GM21717 (cell line): ENCODE measurements at regions not wholly inside any gene's neighbourhood (a gene's known extent, or its start where the extent isn't known, plus 50 kb on each side); places are given as distances from the start of the nearest gene placed in this dataset.
"Not testable (repeated sequence)": the region's sequence is repeated elsewhere in the genome, so short reads cannot be mapped to it uniquely, and the experiment has no call there.

Source experiments
- ATAC-seq: cut with Tn5 transposase; IDR thresholded peaks from one replicate; pipeline ENCODE4 v1.9.1; 2021; ENCODE audit warnings: mild to moderate bottlenecking, moderate library complexity; ENCODE audit not compliant: unreplicated experiment

DNA sequence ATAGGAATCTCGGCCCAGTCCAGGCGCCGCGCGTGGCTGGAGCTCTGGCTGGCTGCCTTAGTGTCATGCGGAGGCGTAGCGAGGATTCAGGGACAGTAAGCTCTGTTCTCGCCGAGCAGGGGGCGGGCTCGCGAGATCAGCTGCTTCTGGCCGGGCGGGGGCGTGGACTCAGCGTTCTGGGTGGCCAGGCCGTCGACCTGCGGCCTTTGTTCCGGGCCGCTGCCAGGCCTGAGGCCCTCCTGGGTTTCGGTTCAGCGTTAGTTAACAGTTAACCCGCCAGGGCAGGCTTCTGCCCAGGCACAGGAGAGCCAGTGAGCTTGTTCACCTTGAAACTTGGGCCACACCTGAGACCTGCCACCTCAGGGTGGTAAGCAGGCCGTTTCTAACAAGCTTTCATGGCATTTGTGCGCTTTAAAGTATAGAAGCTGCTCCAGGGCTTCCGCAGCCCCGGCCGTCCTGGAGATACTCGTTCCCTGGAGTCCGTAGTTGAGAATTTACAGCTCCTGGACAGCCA, 332.2 kb upstream of the SGCG start:
- no peak for ATAC-seq

DNA sequence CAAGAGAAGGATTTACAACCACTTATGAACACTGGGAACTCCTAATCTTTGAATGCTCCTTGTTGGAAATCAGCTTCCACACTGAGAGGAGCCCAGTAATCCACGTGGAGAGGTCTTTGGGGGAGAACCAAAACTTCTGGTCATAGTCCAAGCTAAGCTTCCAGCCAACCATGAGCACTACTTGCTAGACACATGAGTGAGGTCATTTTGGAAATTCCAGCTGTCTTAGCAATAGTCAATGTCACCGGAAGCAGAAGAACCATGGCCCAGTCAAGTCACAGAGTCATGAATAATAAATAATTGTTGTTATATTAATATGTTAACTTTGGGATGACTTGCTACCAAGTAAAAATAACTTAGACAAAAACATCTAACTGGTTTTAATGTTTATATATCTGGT, 324.9 kb upstream of the SGCG start:
- no peak for ATAC-seq

DNA sequence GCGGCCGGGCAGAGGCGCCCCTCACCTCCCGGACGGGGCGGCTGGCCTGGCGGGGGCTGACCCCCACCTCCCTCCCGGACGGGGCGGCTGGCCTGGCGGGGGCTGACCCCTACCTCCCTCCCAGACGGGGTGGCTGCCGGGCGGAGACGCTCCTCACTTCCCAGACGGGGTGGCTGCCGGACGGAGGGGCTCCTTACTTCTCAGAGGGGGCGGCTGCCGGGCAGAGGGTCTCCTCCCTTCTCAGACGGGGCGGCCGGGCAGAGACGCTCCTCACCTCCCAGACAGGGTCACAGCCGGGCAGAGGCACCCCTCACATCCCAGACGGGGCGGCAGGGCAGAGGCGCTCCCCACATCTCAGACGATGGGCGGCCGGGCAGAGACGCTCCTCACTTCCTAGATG, 321.8 kb upstream of the SGCG start:
- not testable (repeated sequence) for ATAC-seq

DNA sequence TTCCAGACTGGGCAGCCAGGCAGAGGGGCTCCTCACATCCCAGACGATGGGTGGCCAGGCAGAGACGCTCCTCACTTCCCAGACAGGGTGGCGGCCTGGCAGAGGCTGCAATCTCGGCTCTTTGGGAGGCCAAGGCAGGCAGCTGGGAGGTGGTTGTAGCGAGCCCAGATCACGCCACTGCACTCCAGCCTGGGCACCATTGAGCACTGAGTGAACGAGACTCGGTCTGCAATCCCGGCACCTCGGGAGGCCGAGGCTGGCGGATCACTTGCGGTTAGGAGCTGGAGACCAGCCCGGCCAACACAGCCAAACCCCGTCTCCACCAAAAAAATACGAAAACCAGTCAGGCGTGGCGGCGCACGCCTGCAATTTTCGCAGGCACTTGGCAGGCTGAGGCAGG, 321.4 kb upstream of the SGCG start:
- not testable (repeated sequence) for ATAC-seq

DNA sequence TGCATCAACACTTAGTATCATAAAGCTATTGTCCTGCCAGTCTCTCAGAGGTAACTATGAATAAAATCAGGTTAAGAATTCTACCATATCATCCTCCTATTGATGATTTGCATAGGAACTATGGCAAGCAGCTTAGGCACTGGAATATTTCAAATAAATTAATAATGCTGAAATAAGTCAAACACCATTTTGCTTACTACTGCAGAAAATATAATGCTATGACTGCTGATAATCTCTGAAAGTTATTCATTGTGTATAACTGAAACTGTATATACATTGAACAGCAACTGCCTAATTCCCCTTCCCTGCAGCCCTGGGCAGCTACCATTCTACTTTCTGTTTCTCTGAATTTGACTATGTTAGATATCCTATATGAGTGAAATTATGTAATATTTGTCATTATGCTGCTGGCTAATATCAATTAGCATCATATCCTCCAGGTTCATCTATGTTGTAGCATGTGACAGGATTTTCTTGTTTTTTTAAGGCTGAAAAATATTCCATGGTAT, 318.8 kb upstream of the SGCG start:
- ATAC-seq: no peak

DNA sequence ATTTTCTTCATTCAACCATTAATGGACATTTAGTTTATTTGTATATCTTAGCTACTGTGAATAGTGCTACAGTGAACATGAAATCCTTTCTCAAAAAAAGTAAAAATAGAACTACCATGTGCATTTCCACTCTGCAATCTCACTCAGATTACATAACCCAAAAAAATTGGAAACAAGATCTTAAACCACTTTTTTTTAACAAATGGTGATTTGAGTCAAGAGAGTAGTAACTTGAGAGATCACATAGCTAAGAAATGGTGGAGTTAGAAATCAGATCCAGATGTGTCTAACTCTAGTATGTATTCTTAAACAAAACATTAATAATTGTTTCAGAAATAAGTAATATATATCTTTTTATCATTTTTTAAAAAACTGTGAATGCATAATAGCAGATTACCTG, 318.3 kb upstream of the SGCG start:
- no peak for ATAC-seq

DNA sequence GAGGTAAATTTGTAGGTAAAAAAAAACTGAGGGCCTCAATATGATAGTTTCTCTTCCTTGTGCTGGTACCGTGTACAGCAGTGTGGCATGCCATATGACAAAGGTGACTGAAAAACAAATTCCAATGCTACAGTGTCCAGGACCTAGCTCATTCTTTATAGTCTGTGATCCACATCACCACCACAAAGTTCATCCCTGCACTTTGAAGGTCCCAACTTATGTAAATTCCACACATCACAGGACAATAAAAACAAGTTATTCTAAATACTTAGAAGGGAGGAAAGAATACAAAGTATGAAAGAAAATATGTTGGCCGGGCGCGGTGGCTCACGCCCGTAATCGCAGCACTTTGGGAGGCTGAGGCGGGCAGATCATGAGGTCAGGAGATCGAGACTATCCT, 314.6 kb upstream of the SGCG start:
- no peak for ATAC-seq

DNA sequence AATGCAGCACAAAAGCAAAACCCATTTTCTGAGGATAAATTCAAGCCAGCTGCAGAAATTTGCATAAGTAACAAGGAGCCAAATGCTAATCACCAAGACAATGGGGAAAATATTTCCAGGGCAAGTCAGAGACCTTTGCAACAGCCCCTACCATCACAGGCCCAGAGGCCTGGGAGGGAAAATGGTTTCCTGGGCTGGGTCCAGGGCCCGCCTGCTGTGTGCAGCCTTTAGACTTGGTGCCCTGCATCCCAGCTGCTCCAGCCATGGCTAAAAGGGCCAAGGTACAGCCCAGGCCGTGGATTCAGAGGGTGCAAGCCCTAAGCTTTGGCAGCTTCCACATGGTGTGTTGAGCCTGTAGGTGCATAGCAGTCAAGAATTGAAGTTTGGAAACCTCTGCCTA, 309.5 kb upstream of the SGCG start:
- ATAC-seq: no peak

DNA sequence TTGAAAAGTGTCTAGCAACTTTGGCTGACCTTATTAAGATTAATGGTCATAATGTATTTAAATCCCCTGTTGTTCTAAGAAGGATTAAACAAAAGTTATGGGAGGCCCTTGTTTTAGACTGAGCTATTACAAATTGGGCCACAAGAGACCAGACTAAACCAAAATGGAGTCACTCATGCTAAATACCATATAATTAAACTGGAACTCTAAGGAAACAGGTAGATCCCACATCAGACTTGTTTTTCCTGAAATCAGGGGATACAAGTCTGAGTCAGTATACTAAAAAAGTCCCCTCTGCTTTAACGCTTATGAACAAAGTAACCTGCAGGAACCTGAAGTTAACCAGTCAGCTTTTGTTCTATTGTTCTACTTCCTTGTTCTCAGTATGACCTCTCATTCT, 305.9 kb upstream of the SGCG start:
- no peak for ATAC-seq

DNA sequence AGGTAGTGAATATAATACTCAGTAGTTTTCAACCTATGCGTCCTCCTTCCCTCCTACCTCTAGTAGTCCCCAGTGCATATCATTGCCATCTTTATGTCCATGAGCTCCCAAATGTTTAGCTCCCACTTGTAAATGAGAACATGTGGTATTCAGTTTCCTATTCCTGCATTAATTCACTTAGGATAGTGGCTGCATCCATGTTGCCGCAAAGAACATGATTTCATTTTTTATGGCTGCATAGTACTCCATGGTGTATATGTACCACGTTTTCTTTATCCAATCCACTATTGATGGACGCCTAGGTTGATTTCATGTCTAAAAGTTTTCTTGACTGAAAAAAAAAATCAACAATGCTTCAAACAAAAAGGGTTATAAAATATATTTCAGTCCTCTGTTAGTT, 303.4 kb upstream of the SGCG start:
- ATAC-seq: no peak

DNA sequence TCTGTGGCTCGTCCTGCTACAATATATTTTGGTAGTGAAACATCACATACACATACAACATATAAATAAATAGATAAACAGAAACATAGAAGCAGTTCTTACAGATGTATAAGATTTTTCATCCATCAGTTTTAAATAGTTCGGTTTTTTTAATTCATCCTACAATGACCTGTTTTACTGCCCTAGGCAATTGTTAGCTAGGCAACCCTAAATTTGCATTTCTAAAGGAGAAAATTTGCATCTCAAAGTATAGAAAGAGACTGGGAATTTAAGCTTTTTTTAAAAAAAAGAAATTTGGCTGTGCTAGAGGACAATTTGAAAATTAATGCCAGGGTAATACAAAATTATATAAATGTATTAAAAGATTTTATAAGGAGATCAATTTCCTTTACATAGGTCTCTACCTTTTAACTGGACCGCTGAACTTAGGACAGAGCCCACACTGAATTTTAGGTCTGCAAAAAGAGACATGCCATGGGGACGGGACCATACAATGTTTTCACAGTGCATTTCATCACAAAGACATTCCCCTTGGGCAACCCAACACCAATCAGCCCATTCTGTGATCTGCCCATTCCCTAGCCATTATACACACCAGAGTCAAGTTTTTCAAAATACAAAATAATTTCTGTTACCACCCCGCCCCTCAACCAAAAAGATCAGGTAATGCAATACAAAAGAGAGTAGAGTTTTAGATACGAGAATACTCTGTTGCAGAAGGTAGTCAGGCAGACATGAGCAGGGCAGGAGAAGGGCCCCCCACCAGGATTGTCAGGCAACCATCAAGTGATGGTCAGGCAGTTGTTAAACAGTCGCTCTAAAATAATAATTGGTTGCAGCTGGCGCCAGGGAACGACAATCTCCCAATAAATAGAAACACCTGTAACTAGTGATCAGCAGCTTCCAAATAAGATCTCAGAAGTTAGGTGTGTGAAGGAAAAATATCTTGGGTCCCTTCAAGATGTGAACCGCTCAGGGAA, 299.7 kb upstream of the SGCG start:
- no peak for ATAC-seq

DNA sequence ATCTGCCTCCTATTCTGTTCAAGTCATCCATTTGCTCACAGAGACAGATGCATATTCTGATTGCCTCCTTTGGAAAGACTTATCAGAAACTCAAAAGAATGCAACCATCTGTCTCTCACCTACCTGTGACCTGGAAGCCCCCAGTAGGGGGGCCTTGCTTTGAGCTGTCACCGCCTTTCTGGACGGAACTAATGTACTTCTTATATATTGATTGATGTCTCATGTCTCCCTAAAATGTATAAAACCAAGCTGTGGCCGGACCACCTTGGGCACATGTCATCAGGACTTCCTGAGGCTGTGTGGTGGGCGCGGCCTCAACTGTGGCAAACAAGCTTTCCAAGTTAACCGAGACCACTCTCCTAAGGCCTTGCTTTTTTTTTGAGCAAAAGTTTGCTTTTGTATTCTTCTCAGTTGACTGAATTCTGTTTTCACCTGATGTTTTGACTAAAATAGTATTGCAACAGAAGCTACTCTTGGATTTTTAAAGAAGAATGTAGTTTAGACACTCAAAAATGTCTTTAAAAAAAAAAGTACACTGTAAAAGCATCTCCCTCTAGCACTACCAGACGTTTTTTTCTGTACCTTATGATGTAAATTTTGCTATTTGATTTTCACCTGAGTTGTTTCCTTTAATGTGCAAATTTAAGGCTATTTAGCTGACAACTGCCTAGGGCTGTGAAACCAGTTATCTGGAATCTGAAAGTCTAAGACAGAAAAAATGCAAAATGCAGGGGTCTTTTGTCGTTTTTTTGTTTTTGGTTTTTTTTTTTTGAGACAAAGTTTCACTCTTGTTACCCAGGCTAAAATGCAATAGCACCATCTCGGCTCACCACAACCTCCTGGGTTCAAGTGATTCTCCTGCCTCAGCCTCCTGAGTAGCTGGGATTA, 298.8 kb upstream of the SGCG start:
- ATAC-seq: not testable (repeated sequence)

DNA sequence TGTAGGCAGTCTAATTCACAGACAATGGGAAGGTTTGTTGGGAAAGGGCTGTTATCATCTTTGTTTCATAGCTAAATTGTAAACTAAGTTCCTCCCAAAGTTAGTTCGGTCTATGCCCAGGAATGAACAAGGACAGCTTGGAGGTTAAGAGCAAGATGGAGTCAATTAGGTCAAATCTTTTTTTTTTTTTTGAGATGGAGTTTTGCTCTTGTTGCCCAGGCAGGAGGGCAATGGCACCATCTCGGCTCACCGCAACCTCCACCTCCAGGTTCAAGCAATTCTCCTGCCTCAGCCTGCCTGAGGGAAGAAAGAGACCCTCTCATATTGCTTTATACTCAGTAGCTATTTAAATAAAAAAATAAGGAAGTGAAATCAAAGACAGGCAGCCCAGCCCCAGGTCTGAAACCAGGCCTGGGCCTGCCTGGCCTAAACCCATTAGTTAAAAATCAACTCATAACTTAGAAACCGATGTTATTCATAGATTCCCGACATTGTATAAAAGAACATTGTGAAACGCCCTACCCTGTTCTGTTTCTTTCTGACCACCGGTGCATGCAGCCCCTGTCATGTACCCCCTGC, 297.4 kb upstream of the SGCG start:
- no peak for ATAC-seq

DNA sequence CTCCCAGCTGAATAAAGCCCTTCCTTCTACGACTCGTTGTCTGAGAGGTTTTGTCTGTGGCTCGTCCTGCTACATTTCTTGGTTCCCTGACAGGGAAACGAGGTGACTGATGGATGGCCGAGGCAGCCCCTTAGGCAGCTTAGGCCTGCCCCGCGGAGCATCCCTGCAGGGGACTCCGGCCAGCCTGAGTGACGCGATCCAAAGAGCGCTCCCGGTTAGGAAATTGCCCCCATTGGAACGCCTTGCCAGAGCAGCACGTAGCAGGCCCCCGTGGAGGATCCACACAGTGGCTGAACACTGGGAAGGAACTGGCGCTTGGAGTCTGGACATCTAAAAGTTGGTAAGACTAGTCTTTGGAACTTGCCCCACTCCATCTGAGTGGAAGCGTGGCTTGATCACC, 296.8 kb upstream of the SGCG start:
- no peak for ATAC-seq

DNA sequence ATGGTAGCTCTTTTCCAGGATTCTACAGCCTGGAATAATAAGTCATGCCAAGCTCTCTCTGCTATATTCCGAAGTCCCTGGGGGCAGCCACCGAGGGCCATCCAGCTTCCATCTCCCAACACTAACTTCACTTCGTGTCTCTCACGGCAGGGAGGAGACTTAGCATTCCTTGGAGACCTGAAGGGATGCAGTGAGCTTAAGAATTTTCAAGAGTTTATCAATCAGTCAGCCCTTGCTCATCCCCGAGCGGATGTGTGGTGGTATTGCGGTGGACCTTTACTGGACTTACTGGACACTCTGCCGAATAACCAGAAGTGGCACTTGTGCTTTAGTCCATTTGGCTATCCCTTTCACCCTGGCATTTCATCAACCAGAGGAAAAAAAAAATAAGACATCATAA, 294.7 kb upstream of the SGCG start:
- not testable (repeated sequence) for ATAC-seq

DNA sequence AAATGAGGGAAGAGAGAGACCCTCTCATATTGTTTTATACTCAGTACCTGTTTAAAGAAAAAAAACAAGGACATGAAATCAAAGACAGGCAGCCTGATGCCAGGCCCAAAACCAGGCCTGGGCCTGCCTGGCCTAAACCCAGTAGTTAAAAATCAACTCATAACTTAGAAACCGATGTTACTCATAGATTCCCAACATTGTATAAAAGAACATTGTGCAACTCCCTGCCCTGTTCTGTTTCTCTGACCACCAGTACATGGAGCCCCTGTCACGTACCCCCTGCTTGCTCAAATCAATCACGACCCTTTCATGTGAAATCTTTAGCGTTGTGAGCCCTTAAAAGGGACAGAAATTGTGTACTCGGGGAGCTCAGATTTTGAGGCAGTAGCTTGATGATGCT, 291.4 kb upstream of the SGCG start:
- not testable (repeated sequence) for ATAC-seq

DNA sequence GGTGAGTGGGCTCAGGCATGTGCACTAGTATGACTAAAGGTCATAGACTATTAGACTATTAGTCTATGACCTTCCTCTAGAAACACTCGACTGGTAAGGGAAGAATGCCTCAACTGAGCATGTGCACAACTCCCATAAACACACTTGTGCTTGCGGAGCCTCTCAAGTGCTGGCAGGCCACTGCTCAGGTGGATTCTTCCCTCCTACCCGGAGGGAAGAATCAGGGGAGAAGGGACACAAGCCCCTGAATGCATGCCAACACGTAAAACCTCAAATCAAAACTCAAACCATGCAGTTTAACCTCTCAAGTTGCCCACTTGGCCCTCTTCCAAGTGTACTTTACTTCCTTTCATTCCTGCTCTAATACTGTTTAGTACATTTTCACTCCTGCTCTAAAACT, 287.6 kb upstream of the SGCG start:
- ATAC-seq: no peak

DNA sequence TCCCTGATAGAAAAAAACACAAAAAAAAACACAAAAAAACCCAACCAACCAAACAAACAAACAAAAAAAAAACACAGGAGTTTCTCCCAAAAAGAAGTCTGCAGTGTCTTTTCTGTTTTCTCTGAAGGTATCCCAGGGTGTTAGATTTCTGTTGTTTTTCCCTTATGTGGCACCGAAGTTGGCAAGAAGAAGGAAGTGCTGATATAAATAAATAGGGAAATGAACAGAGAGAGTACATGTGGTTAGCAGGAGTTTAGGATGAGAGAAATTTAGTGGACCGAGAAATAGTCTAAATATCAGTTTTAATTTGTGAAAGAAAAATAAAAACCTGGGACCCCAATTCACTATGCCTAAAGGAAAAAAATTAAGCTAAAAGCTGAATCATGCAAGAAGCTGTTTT, 287.0 kb upstream of the SGCG start:
- no peak for ATAC-seq

DNA sequence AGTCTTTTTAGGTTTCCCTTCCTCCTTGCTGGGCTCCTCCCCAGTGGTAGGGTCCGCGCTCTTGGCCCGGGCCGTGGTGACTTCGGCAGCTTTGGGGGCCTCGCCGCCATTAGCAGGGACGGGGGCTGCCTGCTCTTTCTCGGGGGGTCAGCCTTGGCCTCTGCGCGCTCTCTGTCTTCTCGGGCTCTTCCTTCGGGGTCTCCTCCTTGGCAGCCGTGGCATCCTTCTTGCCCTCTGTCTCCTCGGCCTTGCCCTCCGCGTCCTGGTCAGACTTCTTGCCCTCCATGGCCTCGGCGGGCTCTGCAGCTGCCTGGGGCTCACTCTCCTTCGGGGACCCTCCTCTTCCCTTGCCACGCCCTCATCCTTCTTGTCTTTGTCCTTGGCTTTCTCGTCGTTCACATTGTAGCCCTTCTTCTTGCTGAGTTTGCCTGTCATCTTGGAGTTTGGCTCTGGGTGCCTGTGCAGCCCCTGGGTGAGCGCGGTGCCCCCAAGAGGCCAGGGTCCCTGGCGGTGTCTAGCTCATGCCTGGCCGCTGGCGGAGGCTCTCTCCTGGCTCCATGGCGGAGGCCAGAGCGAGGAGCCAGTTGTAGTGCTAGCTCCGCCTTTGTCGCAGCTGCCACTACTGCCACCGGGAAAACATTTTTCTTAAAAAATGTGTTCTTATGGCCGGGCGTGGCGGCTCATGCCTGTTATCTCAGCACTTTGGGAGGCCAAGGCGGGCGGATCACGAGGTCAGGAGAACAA, 283.0 kb upstream of the SGCG start:
- no peak for ATAC-seq

DNA sequence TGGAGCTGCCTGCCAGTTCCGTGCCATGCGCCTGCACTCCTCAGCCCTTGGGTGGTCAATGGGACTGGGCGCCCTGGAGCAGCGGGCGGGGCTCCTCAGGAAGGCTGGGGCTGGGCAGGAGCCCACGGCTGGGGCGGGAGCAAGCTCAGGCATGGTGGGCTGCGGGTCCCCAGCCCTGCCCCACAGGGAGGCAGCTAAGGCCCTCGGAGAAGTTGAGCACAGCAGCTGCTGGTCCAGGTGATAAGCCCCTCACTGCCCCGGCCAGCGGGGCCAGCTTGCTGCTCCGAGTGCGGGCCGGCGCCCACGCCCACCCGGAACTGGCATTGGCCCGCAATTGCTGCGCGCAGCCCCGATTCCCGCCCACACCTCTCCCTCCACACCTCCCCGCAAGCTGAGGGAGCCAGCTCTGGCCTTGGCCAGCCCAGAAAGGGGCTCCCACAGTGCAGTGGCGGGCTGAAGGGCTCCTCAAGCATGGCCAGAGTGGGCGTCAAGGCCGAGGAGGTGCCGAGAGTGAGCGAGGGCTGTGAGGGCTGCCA, 280.3 kb upstream of the SGCG start:
- ATAC-seq: not testable (repeated sequence)
